GM21717 (cell line): ENCODE measurements at regions not wholly inside any gene's neighbourhood (a gene's known extent, or its start where the extent isn't known, plus 50 kb on each side); places are given as distances from the start of the nearest gene placed in this dataset.
A peak's percentile ranks its signal among the peaks of the same experiment; 100 is the strongest.

Source experiments
- ATAC-seq: cut with Tn5 transposase; IDR thresholded peaks from one replicate; pipeline ENCODE4 v1.9.1; 2021; ENCODE audit warnings: mild to moderate bottlenecking, moderate library complexity; ENCODE audit not compliant: unreplicated experiment

GRCh38 chr13:64962404-64962803 is 2267.7 kb downstream of the PCDH9 start:
- ATAC-seq: no peak

GRCh38 chr13:64959276-64959675 is 2270.9 kb downstream of the PCDH9 start:
- ATAC-seq: no peak

GRCh38 chr13:64958106-64958505 is 2272.0 kb downstream of the PCDH9 start:
- no peak for ATAC-seq

- ATAC-seq: no peak
Observed at GRCh38 chr13:64938660-64939059, 2291.5 kb downstream of the PCDH9 start.

GRCh38 chr13:64937302-64937701 is 2292.8 kb downstream of the PCDH9 start:
- no peak for ATAC-seq

- ATAC-seq: no peak
Observed at GRCh38 chr13:64936879-64937278, 2293.3 kb downstream of the PCDH9 start.

GRCh38 chr13:64935441-64935840 is 2294.7 kb downstream of the PCDH9 start:
- no peak for ATAC-seq

- ATAC-seq: no peak
Observed at GRCh38 chr13:64934569-64935362, 2295.4 kb downstream of the PCDH9 start.

GRCh38 chr13:64930636-64931035 is 2299.5 kb downstream of the PCDH9 start:
- ATAC-seq: peak; percentile 48

- peak; percentile 92 for ATAC-seq
Observed at GRCh38 chr13:64928696-64929499, 2301.2 kb downstream of the PCDH9 start.

- ATAC-seq: no peak
Observed at GRCh38 chr13:64925727-64926126, 2304.4 kb downstream of the PCDH9 start.

GRCh38 chr13:64925284-64925683 is 2304.9 kb downstream of the PCDH9 start:
- ATAC-seq: no peak

GRCh38 chr13:64924401-64924800 is 2305.7 kb downstream of the PCDH9 start:
- ATAC-seq: no peak

- no peak for ATAC-seq
Observed at GRCh38 chr13:64917566-64917965, 2312.6 kb downstream of the PCDH9 start.

GRCh38 chr13:64912141-64912540 is 2318.0 kb downstream of the PCDH9 start:
- no peak for ATAC-seq

GRCh38 chr13:64910096-64910495 is 2320.0 kb downstream of the PCDH9 start:
- no peak for ATAC-seq

- ATAC-seq: no peak
Observed at GRCh38 chr13:64909184-64909583, 2321.0 kb downstream of the PCDH9 start.

- no peak for ATAC-seq
Observed at GRCh38 chr13:64900039-64900438, 2330.1 kb downstream of the PCDH9 start.

- no peak for ATAC-seq
Observed at GRCh38 chr13:64884976-64885375, 2345.2 kb downstream of the PCDH9 start.

- no peak for ATAC-seq
Observed at GRCh38 chr13:64877176-64877575, 2353.0 kb downstream of the PCDH9 start.

GRCh38 chr13:64871742-64872141 is 2358.4 kb downstream of the PCDH9 start:
- no peak for ATAC-seq

- no peak for ATAC-seq
Observed at GRCh38 chr13:64869539-64869938, 2360.6 kb downstream of the PCDH9 start.
